Liver (tissue), 3 donors: ENCODE measurements at regions not wholly inside any gene's neighbourhood (a gene's known extent, or its start where the extent isn't known, plus 50 kb on each side); places are given as distances from the start of the nearest gene placed in this dataset.

Source experiments
- FOXA1 ChIP-seq: IDR thresholded peaks from 2 replicates; pipeline ENCODE4 v1.6.1; 2016; ENCODE audit warnings: antibody characterized with exemption
- JUND ChIP-seq, 2 donors: IDR thresholded peaks; 2 replicates each; pipeline ENCODE4 v1.6.1; 2016; ENCODE audit warnings: antibody characterized with exemption in 2 of 2
- MAX ChIP-seq: IDR thresholded peaks from 2 replicates; pipeline ENCODE4 v1.6.1; 2016; ENCODE audit warnings: antibody characterized with exemption
- YY1 ChIP-seq: IDR thresholded peaks from 2 replicates; pipeline ENCODE4 v1.6.1; 2016; ENCODE audit warnings: antibody characterized with exemption, mild to moderate bottlenecking
- TF ChIP-seq, protein P1 (sequence below): fragments of 150-350 bp; IDR thresholded peaks from 2 replicates; pipeline ENCODE4 v1.5.1; 2017; ENCODE audit warnings: improper control_type of control experiment, low read depth, low read length; ENCODE audit not compliant: missing input control
- donor health status: healthy.
- donor health status: healthy.

DNA sequence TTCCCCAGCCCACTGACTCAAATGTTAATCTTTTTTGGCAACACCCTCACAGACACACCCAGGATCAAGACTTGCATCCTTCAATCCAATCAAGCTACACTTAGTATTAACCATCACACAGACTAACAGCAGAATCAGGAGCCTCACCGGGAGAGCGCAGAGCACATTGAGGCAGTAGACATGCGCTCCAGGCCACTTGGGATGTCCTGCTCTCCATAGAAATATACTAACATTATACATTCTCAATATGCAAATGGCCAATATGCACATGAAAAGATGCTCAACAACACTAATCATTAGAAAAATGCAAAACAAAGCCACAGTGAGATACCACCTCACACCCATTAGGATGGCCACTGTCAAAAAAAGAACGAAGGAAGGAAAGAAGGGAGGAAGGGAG lies 135.0 kb upstream of the KCNE2 start:
- TF ChIP-seq, protein P1, sequence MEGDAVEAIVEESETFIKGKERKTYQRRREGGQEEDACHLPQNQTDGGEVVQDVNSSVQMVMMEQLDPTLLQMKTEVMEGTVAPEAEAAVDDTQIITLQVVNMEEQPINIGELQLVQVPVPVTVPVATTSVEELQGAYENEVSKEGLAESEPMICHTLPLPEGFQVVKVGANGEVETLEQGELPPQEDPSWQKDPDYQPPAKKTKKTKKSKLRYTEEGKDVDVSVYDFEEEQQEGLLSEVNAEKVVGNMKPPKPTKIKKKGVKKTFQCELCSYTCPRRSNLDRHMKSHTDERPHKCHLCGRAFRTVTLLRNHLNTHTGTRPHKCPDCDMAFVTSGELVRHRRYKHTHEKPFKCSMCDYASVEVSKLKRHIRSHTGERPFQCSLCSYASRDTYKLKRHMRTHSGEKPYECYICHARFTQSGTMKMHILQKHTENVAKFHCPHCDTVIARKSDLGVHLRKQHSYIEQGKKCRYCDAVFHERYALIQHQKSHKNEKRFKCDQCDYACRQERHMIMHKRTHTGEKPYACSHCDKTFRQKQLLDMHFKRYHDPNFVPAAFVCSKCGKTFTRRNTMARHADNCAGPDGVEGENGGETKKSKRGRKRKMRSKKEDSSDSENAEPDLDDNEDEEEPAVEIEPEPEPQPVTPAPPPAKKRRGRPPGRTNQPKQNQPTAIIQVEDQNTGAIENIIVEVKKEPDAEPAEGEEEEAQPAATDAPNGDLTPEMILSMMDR, result no peak
- TF ChIP-seq FOXA1 (no peak), MAX (no peak), YY1 (no peak), JUND (IDR thresholded peaks at IDR 0.05) (no peak)
